Right lobe of liver (tissue), 6 donors: ENCODE measurements at regions not wholly inside any gene's neighbourhood (a gene's known extent, or its start where the extent isn't known, plus 50 kb on each side); places are given as distances from the start of the nearest gene placed in this dataset.

ENCODE experiments used
- ATAC-seq, 4 donors: fragments of 200-7000 bp; cut with Tn5 transposase; one replicate each; pipeline ENCODE4 v1.9.1; 2020; ENCODE audit warnings: mild to moderate bottlenecking in 4 of 4, moderate library complexity in 4 of 4
- DNase-seq, 3 donors: peaks; one replicate each; pipeline ENCODE4 v3.0.0-alpha.2; 2020
- H3K27ac ChIP-seq, 3 donors: fragments of 200-600 bp; one replicate each; pipeline ENCODE4 v1.8.0; 2022
- H3K27me3 ChIP-seq, 2 donors: fragments of 200-600 bp; one replicate each; pipeline ENCODE4 v1.8.0; 2022
- H3K36me3 ChIP-seq, 4 donors: fragments of 200-600 bp; sonication (generic) in 1 of 4; one replicate each; pipeline versions ENCODE4 v1.5.1 to v1.8.0; 2017 to 2022; ENCODE audit warnings: control low read depth in 1 of 4
- H3K4me1 ChIP-seq, 4 donors: fragments of 200-600 bp; sonication (generic) in 1 of 4; one replicate each; pipeline versions ENCODE4 v1.5.1 to v1.8.0; 2017 to 2022; ENCODE audit warnings: control low read depth in 1 of 4
- H3K4me3 ChIP-seq, 3 donors: fragments of 200-600 bp; one replicate each; pipeline ENCODE4 v1.8.0; 2022
- H3K9me3 ChIP-seq, 4 donors: fragments of 200-600 bp; sonication (generic) in 1 of 4; one replicate each; pipeline versions ENCODE4 v1.5.1 to v1.8.0; 2017 to 2022; ENCODE audit warnings: control low read depth in 1 of 4
- POLR2A ChIP-seq: fragments of 450-650 bp; IDR thresholded peaks from one replicate; pipeline ENCODE4 v1.6.1; 2017; ENCODE audit warnings: antibody characterized with exemption, mild to moderate bottlenecking
- WGBS: methylation state at CpG from one replicate; pipeline ENCODE4 v1.1.6; 2018; ENCODE audit warnings: low coverage, low lambda C conversion rate; ENCODE audit not compliant: insufficient coverage; ENCODE audit errors: missing lambda C conversion rate; 5-methylcytosine and 5-hydroxymethylcytosine counted together
- intact Hi-C, 2 donors: fragments of 100-400 bp; cut with DNase I; formaldehyde crosslinking; loops; one replicate each; pipeline versions ENCODE4 v1.11.2 to v1.14.1; 2022
- TF ChIP-seq, protein P1 (sequence below), 4 donors: fragments of 200-600 bp in 3 of 4; fragments of 450-650 bp in 1 of 4; IDR thresholded peaks; one replicate each; pipeline versions ENCODE4 v1.5.1 to v1.8.0; 2016 to 2022; ENCODE audit warnings: antibody characterized with exemption in 4 of 4, mild to moderate bottlenecking in 2 of 4
- donor health status: DM: no; HTN: yes; CAD: no.
- donor health status: DM: no; HTN: no; CAD: no.
- donor health status: DM: no; HTN: no; CAD: no.
- donor health status: DM: no; HTN: yes; CAD: no.
- donor health status: DM: no; HTN: yes; CAD: no.

- no peaks in the 10 kb centered on the region for H3K27me3 ChIP-seq
- no peaks in the 10 kb centered on the region for H3K4me1 ChIP-seq
- DNase-seq: no peak
- H3K9me3 ChIP-seq: no peaks in the 10 kb centered on the region
- 17% methylated on average over 2 of the region's 2 CpGs for WGBS
- no peak overlapping the region for H3K27ac ChIP-seq
- no peaks in the 10 kb centered on the region for H3K36me3 ChIP-seq
- TF ChIP-seq, protein P1, sequence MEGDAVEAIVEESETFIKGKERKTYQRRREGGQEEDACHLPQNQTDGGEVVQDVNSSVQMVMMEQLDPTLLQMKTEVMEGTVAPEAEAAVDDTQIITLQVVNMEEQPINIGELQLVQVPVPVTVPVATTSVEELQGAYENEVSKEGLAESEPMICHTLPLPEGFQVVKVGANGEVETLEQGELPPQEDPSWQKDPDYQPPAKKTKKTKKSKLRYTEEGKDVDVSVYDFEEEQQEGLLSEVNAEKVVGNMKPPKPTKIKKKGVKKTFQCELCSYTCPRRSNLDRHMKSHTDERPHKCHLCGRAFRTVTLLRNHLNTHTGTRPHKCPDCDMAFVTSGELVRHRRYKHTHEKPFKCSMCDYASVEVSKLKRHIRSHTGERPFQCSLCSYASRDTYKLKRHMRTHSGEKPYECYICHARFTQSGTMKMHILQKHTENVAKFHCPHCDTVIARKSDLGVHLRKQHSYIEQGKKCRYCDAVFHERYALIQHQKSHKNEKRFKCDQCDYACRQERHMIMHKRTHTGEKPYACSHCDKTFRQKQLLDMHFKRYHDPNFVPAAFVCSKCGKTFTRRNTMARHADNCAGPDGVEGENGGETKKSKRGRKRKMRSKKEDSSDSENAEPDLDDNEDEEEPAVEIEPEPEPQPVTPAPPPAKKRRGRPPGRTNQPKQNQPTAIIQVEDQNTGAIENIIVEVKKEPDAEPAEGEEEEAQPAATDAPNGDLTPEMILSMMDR (IDR thresholded peaks at IDR 0.05): no peak
- no peak for TF ChIP-seq POLR2A
- no peak overlapping the region for H3K4me3 ChIP-seq
- intact Hi-C loops: no loop called here
- peak in 2 of 4 donors; percentile 22 to 39 for ATAC-seq
These were observed 341.7 kb downstream of the C16orf95 start for GRCh38 chr16:86975445-86975844.

GRCh38 chr16:86977076-86977676 lies 340.0 kb downstream of the C16orf95 start:
- Histone ChIP-seq H3K9me3 (no peaks in the 10 kb centered on the region), H3K36me3 (no peaks in the 10 kb centered on the region), H3K4me3 (no peak overlapping the region), H3K4me1 (no peaks in the 10 kb centered on the region), H3K27ac (no peak overlapping the region), H3K27me3 (no peaks in the 10 kb centered on the region)
- 65% methylated on average over 7 of the region's 17 CpGs for WGBS
- no peak for DNase-seq
- intact Hi-C loops: no loop called here
- TF ChIP-seq, protein P1 (IDR thresholded peaks at IDR 0.05): no peak
- TF ChIP-seq POLR2A: no peak
- ATAC-seq: no peak

DNA sequence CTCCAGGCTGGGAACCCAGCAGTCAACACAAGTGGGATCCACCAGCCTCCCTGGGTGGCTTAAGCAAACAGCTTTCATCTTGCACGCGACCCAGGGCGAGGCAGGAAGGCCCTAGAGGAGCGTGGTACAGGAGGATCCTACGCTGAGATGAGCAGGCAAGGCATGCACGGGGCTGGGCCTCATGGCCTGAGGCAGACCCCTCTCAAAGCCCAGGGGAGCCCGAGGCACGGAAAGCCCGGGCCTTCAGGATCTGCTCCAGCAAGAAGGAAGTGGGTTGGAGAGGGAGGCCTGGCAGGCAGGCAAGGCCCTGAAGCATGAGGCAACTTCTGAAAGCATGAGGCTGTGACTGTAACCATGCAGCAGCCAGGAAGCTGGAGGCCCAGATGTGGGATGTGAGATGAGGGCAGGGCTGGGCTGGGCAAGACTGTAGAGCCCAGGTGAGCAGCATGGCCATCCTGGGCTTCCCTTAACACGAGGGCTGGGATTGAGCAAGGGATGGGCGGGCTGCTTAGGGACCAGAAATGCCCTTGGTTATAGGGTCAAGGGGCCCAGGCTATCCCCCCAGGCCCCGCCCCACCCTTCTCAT lies 338.7 kb downstream of the C16orf95 start:
- intact Hi-C loops: no loop called here
- no peak for DNase-seq
- TF ChIP-seq POLR2A: no peak
- TF ChIP-seq, protein P1 (IDR thresholded peaks at IDR 0.05): no peak
- 20% methylated on average over 1 of the region's 12 CpGs for WGBS
- Histone ChIP-seq H3K36me3 (no peaks in the 10 kb centered on the region), H3K27me3 (no peaks in the 10 kb centered on the region), H3K4me3 (no peak overlapping the region), H3K9me3 (no peaks in the 10 kb centered on the region), H3K27ac (no peak overlapping the region), H3K4me1 (no peaks in the 10 kb centered on the region)
- ATAC-seq: no peak

- no peak overlapping the region for H3K4me3 ChIP-seq
- no peak for ATAC-seq
- H3K9me3 ChIP-seq: no peaks in the 10 kb centered on the region
- intact Hi-C loops: no loop called here
- TF ChIP-seq, protein P1 (IDR thresholded peaks at IDR 0.05): no peak
- TF ChIP-seq POLR2A: no peak
- no peaks in the 10 kb centered on the region for H3K4me1 ChIP-seq
- WGBS: 71% methylated on average over 4 of the region's 6 CpGs
- no peaks in the 10 kb centered on the region for H3K27me3 ChIP-seq
- DNase-seq: no peak
- H3K27ac ChIP-seq: no peak overlapping the region
- H3K36me3 ChIP-seq: no peaks in the 10 kb centered on the region
These were observed 338.1 kb downstream of the C16orf95 start for GRCh38 chr16:86979061-86979460.
